ENCODE measurements at regions not wholly inside any gene's neighbourhood (a gene's known extent, or its start where the extent isn't known, plus 50 kb on each side); places are given as distances from the start of the nearest gene placed in this dataset.

GRCh38 chr3:22371607-22372291, 620.7 kb upstream of the ZNF385D start:
- TF ChIP-seq, protein P1, sequence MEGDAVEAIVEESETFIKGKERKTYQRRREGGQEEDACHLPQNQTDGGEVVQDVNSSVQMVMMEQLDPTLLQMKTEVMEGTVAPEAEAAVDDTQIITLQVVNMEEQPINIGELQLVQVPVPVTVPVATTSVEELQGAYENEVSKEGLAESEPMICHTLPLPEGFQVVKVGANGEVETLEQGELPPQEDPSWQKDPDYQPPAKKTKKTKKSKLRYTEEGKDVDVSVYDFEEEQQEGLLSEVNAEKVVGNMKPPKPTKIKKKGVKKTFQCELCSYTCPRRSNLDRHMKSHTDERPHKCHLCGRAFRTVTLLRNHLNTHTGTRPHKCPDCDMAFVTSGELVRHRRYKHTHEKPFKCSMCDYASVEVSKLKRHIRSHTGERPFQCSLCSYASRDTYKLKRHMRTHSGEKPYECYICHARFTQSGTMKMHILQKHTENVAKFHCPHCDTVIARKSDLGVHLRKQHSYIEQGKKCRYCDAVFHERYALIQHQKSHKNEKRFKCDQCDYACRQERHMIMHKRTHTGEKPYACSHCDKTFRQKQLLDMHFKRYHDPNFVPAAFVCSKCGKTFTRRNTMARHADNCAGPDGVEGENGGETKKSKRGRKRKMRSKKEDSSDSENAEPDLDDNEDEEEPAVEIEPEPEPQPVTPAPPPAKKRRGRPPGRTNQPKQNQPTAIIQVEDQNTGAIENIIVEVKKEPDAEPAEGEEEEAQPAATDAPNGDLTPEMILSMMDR (IDR thresholded peaks at IDR 0.05 in 2 of 3, conservative IDR thresholded peaks at IDR 0.05 in 1 of 3; ENCODE audit: borderline replicate concordance in 1 of 3, insufficient read depth in 1 of 3, low read depth in 2 of 3, low read length in 2 of 3) = no peak
- TF ChIP-seq SRF (IDR thresholded peaks at IDR 0.05; ENCODE audit: low read depth) (no peak), SP1 (IDR thresholded peaks at IDR 0.05; ENCODE audit: low read depth) (no peak), POLR2A (IDR thresholded peaks at IDR 0.05; ENCODE audit: borderline replicate concordance, extremely low read depth, insufficient read depth, insufficient read length) (no peak), ATF3 (IDR thresholded peaks at IDR 0.05) (no peak), EZH2 (IDR thresholded peaks at IDR 0.05) (no peak), RAD21 (IDR thresholded peaks at IDR 0.05; ENCODE audit: low read depth) (no peak), SIN3A (IDR thresholded peaks at IDR 0.05; ENCODE audit: low read depth) (no peak), JUND (IDR thresholded peaks at IDR 0.05) (no peak), YY1 (IDR thresholded peaks at IDR 0.05; ENCODE audit: extremely low read depth, insufficient replicate concordance, low read depth, low read length) (no peak)
